ENCODE measurements at regions not wholly inside any gene's neighbourhood (a gene's known extent, or its start where the extent isn't known, plus 50 kb on each side); places are given as distances from the start of the nearest gene placed in this dataset.

DNA sequence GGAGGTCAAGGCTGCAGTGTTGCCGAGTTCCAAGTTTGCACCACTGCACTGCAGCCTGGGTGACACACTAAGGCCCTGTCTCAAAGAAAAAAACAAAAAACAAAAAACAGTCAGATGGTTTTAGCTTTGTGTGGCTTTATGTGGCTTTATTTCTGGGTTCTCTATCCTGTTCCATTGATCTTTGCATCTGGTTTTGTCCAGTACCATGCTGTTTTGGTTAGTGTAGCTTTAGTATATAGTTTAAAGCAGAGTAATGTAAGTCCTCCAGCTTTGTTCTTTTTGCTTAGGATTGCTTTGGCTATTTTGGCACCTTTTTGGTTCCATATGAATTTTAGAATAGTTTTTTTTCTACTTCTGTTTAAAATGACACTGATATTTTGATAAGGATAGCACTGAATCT, 225.5 kb downstream of the HDGFL1 start:
- no peak for DNase-seq
- H3K27me3 ChIP-seq: no peaks in the 10 kb centered on the region
- TF ChIP-seq, protein P1, sequence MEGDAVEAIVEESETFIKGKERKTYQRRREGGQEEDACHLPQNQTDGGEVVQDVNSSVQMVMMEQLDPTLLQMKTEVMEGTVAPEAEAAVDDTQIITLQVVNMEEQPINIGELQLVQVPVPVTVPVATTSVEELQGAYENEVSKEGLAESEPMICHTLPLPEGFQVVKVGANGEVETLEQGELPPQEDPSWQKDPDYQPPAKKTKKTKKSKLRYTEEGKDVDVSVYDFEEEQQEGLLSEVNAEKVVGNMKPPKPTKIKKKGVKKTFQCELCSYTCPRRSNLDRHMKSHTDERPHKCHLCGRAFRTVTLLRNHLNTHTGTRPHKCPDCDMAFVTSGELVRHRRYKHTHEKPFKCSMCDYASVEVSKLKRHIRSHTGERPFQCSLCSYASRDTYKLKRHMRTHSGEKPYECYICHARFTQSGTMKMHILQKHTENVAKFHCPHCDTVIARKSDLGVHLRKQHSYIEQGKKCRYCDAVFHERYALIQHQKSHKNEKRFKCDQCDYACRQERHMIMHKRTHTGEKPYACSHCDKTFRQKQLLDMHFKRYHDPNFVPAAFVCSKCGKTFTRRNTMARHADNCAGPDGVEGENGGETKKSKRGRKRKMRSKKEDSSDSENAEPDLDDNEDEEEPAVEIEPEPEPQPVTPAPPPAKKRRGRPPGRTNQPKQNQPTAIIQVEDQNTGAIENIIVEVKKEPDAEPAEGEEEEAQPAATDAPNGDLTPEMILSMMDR (IDR thresholded peaks at IDR 0.05): no peak
- H3K27ac ChIP-seq: no peak overlapping the region
- H3K4me3 ChIP-seq: no peak overlapping the region
- no peaks in the 10 kb centered on the region for H3K36me3 ChIP-seq
- no peaks in the 10 kb centered on the region for H3K9me3 ChIP-seq
- H3K9ac ChIP-seq (ENCODE audit: low read depth in 2 of 2, low read length in 2 of 2): no peak overlapping the region
- intact Hi-C loops (cut with DNase I): no loop called here
- no peaks in the 10 kb centered on the region for H3K4me1 ChIP-seq

DNA sequence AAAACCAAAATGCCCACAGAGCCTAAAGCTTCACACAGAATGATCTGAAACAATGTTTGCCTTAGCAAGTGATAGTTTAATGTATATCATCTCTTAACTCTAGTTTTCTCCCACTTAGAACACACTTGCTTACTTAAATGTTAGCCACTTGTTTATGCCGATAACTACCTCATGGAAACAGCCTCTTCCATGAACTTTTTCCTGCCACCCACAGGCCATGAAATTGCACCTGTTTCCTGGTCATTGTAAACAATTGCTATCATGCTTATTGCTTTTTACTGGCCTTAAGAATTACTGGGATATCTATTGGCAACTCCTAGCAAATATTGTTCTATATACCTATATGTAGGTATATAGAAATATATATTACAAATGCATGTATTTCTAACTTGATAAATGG, 231.1 kb downstream of the HDGFL1 start:
- H3K36me3 ChIP-seq: no peaks in the 10 kb centered on the region
- intact Hi-C loops (cut with DNase I): no loop called here
- no peak for DNase-seq
- no peaks in the 10 kb centered on the region for H3K4me1 ChIP-seq
- TF ChIP-seq, protein P1 (IDR thresholded peaks at IDR 0.05): no peak
- H3K27ac ChIP-seq: no peak overlapping the region
- H3K4me3 ChIP-seq: no peak overlapping the region
- no peak overlapping the region for H3K9ac ChIP-seq (ENCODE audit: low read depth in 2 of 2, low read length in 2 of 2)
- H3K9me3 ChIP-seq: no peaks in the 10 kb centered on the region
- H3K27me3 ChIP-seq: no peaks in the 10 kb centered on the region

DNA sequence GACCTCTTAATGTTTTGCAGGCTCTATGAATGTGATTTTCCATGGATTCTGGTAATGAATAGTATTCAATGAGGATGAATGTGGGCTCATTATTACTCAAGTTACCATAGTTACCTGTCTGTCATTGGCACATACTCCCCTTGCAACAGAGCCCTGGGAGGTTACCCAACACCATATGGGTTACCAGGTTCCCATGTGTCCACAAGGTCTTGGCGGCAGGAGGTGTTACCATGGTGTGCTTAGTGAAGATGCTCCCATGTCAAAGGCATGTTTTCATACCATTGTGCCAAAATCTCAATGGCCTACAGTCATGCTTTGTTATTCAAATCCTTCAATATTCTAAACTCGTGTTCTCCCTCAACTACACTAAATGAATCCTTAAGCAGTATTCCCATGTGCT, 232.5 kb downstream of the HDGFL1 start:
- Histone ChIP-seq H3K9me3 (no peaks in the 10 kb centered on the region), H3K27me3 (no peaks in the 10 kb centered on the region), H3K9ac (ENCODE audit: low read depth in 2 of 2, low read length in 2 of 2) (no peak overlapping the region), H3K4me1 (no peaks in the 10 kb centered on the region), H3K4me3 (no peak overlapping the region), H3K27ac (no peak overlapping the region), H3K36me3 (no peaks in the 10 kb centered on the region)
- DNase-seq: no peak
- intact Hi-C loops (cut with DNase I): no loop called here
- TF ChIP-seq, protein P1 (IDR thresholded peaks at IDR 0.05): no peak

DNA sequence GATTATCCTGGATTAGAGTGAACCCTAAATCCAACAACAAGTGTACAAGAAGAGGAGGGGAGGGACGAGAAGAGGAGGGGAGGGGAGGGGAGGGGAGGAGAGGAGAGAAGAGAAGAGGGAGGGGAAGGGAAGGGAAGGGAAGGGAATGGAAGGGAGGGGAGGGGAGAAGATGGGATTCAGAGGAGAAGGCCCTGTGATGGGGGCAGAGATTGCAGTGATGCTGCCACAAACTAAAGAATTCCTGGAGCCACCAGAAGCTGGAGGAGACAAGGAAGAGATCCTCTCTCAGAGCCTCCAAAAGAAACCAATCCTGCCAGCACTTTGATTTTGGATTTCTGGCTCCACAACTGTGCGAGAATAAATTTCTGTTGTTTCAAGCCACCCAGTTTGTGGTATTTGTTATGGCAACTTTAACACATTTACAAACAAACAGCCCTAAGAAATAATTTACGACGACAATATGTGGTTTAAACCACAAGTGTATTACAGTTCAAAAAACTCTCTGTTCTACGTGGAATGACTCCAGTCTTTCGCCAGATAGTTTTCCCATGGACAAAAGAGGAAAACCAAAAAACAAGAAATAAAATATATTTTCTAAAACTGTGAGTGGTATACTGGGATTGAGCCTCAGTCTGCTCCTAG, 235.4 kb downstream of the HDGFL1 start:
- Histone ChIP-seq H3K9me3 (no peaks in the 10 kb centered on the region), H3K4me1 (no peaks in the 10 kb centered on the region), H3K9ac (ENCODE audit: low read depth in 2 of 2, low read length in 2 of 2) (no peak overlapping the region), H3K36me3 (no peaks in the 10 kb centered on the region), H3K27me3 (no peaks in the 10 kb centered on the region), H3K27ac (no peak overlapping the region), H3K4me3 (no peak overlapping the region)
- TF ChIP-seq, protein P1 (IDR thresholded peaks at IDR 0.05): no peak
- intact Hi-C loops (cut with DNase I): no loop called here
- DNase-seq: no peak

DNA sequence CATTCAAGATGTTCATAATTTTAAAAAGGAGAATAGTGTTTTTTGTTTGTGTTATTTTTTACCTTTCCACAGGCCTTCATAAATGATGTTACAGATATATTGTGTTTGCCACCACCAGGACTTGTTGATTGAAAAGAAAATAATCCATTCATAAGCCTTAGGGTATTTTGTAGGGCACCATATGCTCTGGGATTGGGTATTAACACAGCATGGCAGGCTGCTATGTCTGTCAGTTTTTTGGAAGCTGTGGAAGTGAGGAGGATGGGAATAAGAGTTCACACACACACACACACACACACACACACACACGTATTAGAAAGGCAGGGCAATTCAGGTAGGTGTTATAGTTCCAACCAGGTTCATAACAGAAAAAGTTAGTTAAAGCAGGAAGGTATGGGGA, 237.9 kb downstream of the HDGFL1 start:
- H3K9me3 ChIP-seq: no peaks in the 10 kb centered on the region
- no peak for DNase-seq
- H3K4me3 ChIP-seq: no peak overlapping the region
- no peak overlapping the region for H3K9ac ChIP-seq (ENCODE audit: low read depth in 2 of 2, low read length in 2 of 2)
- no peaks in the 10 kb centered on the region for H3K4me1 ChIP-seq
- intact Hi-C loops (cut with DNase I): no loop called here
- no peaks in the 10 kb centered on the region for H3K27me3 ChIP-seq
- TF ChIP-seq, protein P1 (IDR thresholded peaks at IDR 0.05): no peak
- no peaks in the 10 kb centered on the region for H3K36me3 ChIP-seq
- no peak overlapping the region for H3K27ac ChIP-seq
